Stimulated activated naive CD8-positive, alpha-beta T cell treated with anti-CD3 and anti-CD28 coated beads, Interleukin-15, amount 100 ng/mL, for 72 hours (primary cell): ENCODE measurements at regions not wholly inside any gene's neighbourhood (a gene's known extent, or its start where the extent isn't known, plus 50 kb on each side); places are given as distances from the start of the nearest gene placed in this dataset.
A peak's percentile ranks its signal among the peaks of the same experiment; 100 is the strongest.

Experiments used
- ATAC-seq: fragments of 150-1000 bp; cut with Tn5 transposase; 2 replicates; pipeline ENCODE4 v1.10.0; 2021; ENCODE audit warnings: mild to moderate bottlenecking, moderate library complexity
- DNase-seq, 2 donors: peaks; one replicate each; pipeline ENCODE4 v3.0.0; 2021 to 2022
- H3K27ac Mint-ChIP-seq, 2 donors: one replicate each; pipeline ENCODE4 v1.8.0; 2022; ENCODE audit warnings: mild to moderate bottlenecking in 2 of 2, mixed read lengths in 2 of 2, moderate library complexity in 2 of 2
- H3K27me3 Mint-ChIP-seq: one replicate; pipeline ENCODE4 v1.8.0; 2022; ENCODE audit warnings: mixed read lengths
- H3K4me1 Mint-ChIP-seq: one replicate; pipeline ENCODE4 v1.8.0; 2022; ENCODE audit warnings: mild to moderate bottlenecking, mixed read lengths
- H3K4me3 Mint-ChIP-seq, 2 donors: one replicate each; pipeline ENCODE4 v1.8.0; 2022; ENCODE audit warnings: mild to moderate bottlenecking in 2 of 2, mixed read lengths in 2 of 2, moderate library complexity in 1 of 2
- H3K9me3 Mint-ChIP-seq, 2 donors: one replicate each; pipeline ENCODE4 v1.8.0; 2022; ENCODE audit warnings: mixed read lengths in 2 of 2

DNA sequence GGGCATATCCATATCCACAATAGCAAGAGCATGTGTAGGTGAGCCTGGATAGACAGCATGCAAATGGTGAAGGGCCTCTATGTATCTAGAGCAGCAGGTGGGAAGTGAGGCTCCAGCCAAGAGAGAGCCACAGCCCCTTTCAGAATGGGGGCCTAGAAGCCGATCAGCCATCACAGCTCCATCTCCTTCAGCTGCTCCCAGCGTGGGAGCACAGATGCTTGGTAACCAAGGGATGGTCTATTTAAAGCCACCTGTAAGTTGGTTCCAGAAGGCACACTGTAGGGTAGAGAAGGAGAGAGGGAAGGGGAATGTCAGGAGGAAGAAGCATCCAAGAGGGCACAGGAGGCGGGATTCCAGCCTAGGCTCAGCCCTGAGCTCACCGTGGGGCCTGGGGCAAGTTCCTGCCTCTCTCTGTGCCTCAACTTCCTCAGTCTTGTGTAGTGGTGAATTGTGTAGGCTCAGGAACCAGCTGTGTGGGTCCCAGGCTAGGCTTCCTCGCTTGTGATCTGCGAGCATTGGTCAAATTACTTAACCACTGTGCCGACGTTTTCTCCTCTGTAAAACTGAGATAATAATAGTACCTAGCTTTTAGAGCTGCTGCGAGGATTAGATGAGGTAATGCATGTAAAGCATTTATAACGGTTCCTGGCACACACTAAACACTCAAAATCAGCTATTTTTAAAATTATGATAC is 122.9 kb upstream of the NAV2 start:
- peaks cover 29% of the 10 kb centered on the region for H3K27me3 Mint-ChIP-seq
- no peaks in the 10 kb centered on the region for H3K4me1 Mint-ChIP-seq
- no peak for DNase-seq
- no peak for ATAC-seq
- H3K4me3 Mint-ChIP-seq, result no peak overlapping the region
- peaks cover 0 to 7% of the 10 kb centered on the region in 2 donors for H3K9me3 Mint-ChIP-seq
- peak overlapping the region in 1 of 2 donors; percentile 6 for H3K27ac Mint-ChIP-seq

DNA sequence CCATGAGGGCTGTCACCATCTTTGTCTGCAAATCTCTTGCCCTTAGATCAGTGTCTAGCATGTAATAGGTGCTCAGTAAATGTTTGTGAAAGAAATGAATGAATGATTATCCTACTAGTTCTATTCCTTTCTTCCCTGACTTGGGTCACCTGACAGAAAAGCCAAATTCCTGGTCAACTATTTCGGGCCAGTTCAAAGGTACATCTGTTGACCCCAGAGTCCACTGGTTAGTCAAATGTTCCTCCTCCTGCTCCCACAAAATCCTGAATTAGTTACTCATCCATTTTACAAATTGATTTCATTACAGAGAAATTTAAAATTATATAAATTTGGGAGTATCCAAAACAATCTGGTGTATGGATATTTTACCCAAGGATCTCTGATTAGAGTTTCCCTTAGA is 124.7 kb upstream of the NAV2 start:
- H3K27ac Mint-ChIP-seq, result no peak overlapping the region
- no peak overlapping the region for H3K4me3 Mint-ChIP-seq
- H3K27me3 Mint-ChIP-seq, result peaks cover 15% of the 10 kb centered on the region
- H3K9me3 Mint-ChIP-seq, result peaks cover 0 to 7% of the 10 kb centered on the region in 2 donors
- DNase-seq, result no peak
- ATAC-seq, result no peak
- no peaks in the 10 kb centered on the region for H3K4me1 Mint-ChIP-seq

DNA sequence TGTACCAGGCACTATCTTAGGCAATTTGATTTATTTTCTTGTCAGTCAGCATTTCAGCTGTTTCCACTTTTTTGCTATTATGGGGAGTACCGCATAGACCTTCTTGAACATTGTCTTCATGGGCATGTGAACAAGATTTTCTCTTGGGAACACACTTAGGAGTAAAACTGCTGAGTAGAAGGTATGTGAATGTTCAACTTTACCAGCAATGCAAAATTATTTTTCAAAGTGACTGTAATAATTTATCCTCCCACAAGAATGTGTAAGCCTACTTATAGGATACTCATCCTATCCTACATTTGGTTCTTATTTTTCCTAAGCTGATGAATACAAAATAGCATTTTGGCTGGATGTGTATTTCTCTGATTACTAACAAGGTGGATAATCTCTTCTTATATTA is 132.0 kb upstream of the NAV2 start:
- H3K27me3 Mint-ChIP-seq, result no peaks in the 10 kb centered on the region
- peaks cover 0 to under 1% of the 10 kb centered on the region in 2 donors for H3K9me3 Mint-ChIP-seq

GRCh38 chr11:19579957-19580356 is 132.7 kb upstream of the NAV2 start:
- H3K4me3 Mint-ChIP-seq, result no peak overlapping the region
- DNase-seq (no peak), ATAC-seq (no peak)
- H3K9me3 Mint-ChIP-seq, result no peaks in the 10 kb centered on the region
- no peak overlapping the region for H3K27ac Mint-ChIP-seq
- H3K4me1 Mint-ChIP-seq, result no peaks in the 10 kb centered on the region
- no peaks in the 10 kb centered on the region for H3K27me3 Mint-ChIP-seq

More for the DNA sequence above, 132.0 kb upstream of the NAV2 start:
- Mint-ChIP-seq H3K4me3 (no peak overlapping the region), H3K4me1 (no peaks in the 10 kb centered on the region), H3K27ac (no peak overlapping the region)
- DNase-seq, result no peak
- no peak for ATAC-seq

GRCh38 chr11:19578871-19579270 is 133.8 kb upstream of the NAV2 start:
- Mint-ChIP-seq H3K27me3 (no peaks in the 10 kb centered on the region), H3K4me3 (no peak overlapping the region), H3K4me1 (no peaks in the 10 kb centered on the region), H3K9me3 (no peaks in the 10 kb centered on the region), H3K27ac (no peak overlapping the region)
- DNase-seq, result no peak
- ATAC-seq, result no peak

DNA sequence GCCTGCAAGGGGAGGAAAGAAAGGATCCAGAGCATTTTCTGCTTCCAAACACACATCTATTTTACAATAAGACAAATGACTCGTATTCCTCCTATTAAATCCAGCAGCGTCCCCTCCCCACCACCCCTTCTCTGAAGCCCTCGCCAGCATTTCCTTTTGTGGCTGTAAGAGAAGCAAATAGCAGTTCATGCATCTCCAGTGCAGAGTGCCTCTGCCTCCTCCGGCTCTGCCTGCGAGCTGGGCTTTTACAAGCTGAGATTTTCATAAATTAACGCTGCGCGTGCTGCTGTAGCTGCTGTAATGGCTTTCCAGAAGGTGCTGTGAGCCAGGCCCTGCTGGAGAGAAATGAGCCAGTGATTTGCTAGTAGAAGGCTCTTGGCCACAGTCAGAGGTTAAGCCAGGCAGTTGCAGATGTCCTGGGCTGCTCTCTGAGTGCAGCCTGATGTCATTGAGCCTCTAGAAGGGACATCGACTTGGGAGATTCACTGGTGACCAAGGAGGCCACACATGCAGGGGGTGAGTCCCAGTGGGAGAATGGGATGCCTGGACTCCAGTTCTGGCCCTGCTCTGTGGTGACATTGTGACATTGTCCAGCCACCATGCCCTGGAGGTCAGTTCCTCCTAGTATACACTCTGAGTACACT is 134.5 kb upstream of the NAV2 start:
- no peaks in the 10 kb centered on the region for H3K9me3 Mint-ChIP-seq
- H3K27ac Mint-ChIP-seq, result no peak overlapping the region
- no peak for ATAC-seq
- no peaks in the 10 kb centered on the region for H3K4me1 Mint-ChIP-seq
- no peak for DNase-seq
- H3K27me3 Mint-ChIP-seq, result no peaks in the 10 kb centered on the region
- no peak overlapping the region for H3K4me3 Mint-ChIP-seq

DNA sequence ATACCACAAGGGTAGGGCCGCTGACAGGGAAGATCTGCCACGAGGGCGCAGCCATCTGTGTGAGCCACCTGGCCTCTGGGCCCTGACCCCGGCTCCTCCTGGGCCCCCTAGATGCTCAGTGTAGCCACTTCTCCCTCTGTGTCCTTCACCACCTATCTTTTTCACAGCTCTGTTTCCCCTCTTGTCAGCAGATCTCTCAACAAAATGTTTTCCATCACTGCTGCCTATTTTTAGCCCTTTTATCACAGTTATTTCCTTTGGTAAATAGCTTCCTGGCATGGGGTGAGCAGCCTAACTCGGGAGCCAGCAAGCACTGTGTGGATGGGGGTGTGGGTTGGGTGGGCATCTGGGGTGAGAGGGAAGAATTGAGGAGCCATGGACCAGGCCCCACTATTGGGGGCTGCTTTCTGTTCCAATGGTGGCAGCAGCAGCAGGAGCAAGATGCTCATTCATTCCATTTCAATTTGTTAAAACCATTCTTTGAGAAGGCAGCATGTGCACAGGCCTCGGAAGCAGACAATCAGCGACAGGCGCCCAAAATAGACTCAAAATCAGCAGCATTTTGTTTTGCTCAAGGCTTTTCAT is 135.2 kb upstream of the NAV2 start:
- no peaks in the 10 kb centered on the region for H3K4me1 Mint-ChIP-seq

GRCh38 chr11:19576903-19577302 is 135.7 kb upstream of the NAV2 start:
- ATAC-seq (no peak), DNase-seq (no peak)
- Mint-ChIP-seq H3K27me3 (no peaks in the 10 kb centered on the region), H3K9me3 (no peaks in the 10 kb centered on the region), H3K4me1 (no peaks in the 10 kb centered on the region), H3K27ac (no peak overlapping the region), H3K4me3 (no peak overlapping the region)

More for the DNA sequence above, 135.2 kb upstream of the NAV2 start:
- H3K9me3 Mint-ChIP-seq, result no peaks in the 10 kb centered on the region
- H3K4me3 Mint-ChIP-seq, result no peak overlapping the region
- DNase-seq (no peak), ATAC-seq (no peak)
- no peaks in the 10 kb centered on the region for H3K27me3 Mint-ChIP-seq
- H3K27ac Mint-ChIP-seq, result no peak overlapping the region

- no peaks in the 10 kb centered on the region for H3K9me3 Mint-ChIP-seq
- peaks cover under 1% of the 10 kb centered on the region for H3K27me3 Mint-ChIP-seq
- ATAC-seq (no peak), DNase-seq (no peak)
- no peak overlapping the region for H3K4me3 Mint-ChIP-seq
- no peaks in the 10 kb centered on the region for H3K4me1 Mint-ChIP-seq
- H3K27ac Mint-ChIP-seq, result no peak overlapping the region
Observed at GRCh38 chr11:19576054-19576453, 136.6 kb upstream of the NAV2 start.

- H3K9me3 Mint-ChIP-seq, result no peaks in the 10 kb centered on the region
- no peak for DNase-seq
- ATAC-seq, result no peak
- H3K27me3 Mint-ChIP-seq, result peaks cover 5% of the 10 kb centered on the region
- no peaks in the 10 kb centered on the region for H3K4me1 Mint-ChIP-seq
- H3K4me3 Mint-ChIP-seq, result no peak overlapping the region
- no peak overlapping the region for H3K27ac Mint-ChIP-seq
Observed at GRCh38 chr11:19574916-19575315, 137.7 kb upstream of the NAV2 start.

DNA sequence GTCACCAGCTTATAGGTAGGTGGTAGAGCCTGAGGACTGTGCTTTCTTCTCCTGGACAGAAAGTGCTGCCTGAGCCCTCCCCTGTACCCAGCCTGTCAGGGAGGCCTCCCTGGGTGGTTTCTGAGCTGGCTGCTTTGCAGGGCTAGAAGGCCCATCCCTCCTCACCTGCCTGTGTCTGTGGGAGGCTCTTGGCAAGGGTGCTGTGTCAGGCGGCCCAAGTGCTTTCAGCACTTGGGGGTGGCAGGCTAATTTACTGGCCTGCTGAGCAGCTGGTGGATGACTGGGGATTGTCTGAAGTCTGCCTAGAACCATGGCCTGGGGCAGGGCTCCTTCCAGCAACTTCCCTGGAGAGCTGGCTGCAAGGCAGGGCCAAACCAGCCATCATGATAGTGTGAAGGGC is 139.0 kb upstream of the NAV2 start:
- no peaks in the 10 kb centered on the region for H3K9me3 Mint-ChIP-seq
- H3K27me3 Mint-ChIP-seq, result peaks cover 5% of the 10 kb centered on the region
- H3K4me3 Mint-ChIP-seq, result no peak overlapping the region
- DNase-seq, result no peak
- ATAC-seq, result no peak
- no peak overlapping the region for H3K27ac Mint-ChIP-seq
- no peaks in the 10 kb centered on the region for H3K4me1 Mint-ChIP-seq

GRCh38 chr11:19571906-19572305 is 140.7 kb upstream of the NAV2 start:
- Mint-ChIP-seq H3K27ac (no peak overlapping the region), H3K9me3 (no peaks in the 10 kb centered on the region), H3K4me3 (no peak overlapping the region), H3K4me1 (no peaks in the 10 kb centered on the region), H3K27me3 (peaks cover 5% of the 10 kb centered on the region)
- DNase-seq (no peak), ATAC-seq (no peak)

DNA sequence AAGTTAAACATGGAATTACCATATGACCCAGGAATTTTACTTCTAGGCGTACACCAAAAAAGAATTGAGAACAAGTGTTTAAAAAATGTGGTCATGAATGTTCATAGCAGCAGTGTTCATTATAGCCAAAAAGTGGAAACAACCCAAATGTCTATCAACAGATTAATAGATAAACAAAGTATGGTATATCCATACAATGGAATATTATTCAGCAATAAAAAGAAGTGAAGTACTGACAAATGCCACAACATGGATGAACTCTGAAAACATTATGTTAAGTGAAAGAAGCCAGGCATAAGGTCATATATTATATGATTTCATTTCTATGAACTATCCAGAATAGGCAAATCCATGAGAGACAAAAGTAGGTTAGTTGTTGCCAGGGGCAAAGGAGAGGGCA is 141.7 kb upstream of the NAV2 start:
- no peaks in the 10 kb centered on the region for H3K4me1 Mint-ChIP-seq
- ATAC-seq (no peak), DNase-seq (no peak)
- peaks cover 5% of the 10 kb centered on the region for H3K27me3 Mint-ChIP-seq
- no peak overlapping the region for H3K4me3 Mint-ChIP-seq
- no peaks in the 10 kb centered on the region for H3K9me3 Mint-ChIP-seq
- H3K27ac Mint-ChIP-seq, result no peak overlapping the region

GRCh38 chr11:19567996-19568395 is 144.6 kb upstream of the NAV2 start:
- peaks cover 19% of the 10 kb centered on the region for H3K27me3 Mint-ChIP-seq
- ATAC-seq, result no peak
- H3K9me3 Mint-ChIP-seq, result no peaks in the 10 kb centered on the region
- H3K27ac Mint-ChIP-seq, result no peak overlapping the region
- no peak overlapping the region for H3K4me3 Mint-ChIP-seq
- no peak for DNase-seq
- H3K4me1 Mint-ChIP-seq, result no peaks in the 10 kb centered on the region

DNA sequence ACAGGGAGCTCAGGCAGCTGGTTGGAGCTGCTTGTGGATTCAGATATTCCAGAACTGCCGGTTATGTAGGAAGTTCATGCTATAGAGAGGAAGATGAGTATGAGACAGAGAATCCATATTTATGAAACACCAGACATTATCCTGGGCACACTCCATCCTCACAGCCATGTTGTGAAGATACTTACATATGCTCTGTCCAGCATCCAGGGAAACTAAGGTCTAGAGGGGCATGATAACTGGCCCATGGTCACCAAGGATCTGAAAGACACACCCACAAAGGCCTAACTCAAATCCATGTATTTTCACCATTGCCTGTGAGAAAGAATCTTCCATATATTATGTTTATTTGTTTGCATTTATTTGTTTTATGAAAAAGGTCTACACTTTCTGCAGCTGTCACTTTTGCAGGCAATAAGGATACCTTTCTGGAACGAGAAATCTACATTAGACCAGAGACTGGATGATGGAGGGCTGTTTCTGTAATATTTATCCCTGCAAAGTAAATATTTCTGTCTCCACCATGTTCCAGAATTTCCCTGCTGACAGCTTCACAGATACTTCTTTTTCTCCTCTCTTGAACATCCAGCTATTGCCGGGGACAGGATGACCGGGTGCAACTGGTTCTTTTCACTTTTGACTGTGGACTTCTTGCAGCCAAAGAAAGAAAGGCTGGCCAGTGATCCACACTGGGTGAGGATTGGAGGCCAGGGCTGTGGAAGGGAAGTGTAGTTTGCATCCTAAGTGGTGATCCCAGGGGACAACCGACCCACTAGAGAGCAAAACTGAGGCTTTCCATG is 145.9 kb upstream of the NAV2 start:
- H3K27ac Mint-ChIP-seq, result no peak overlapping the region
- no peaks in the 10 kb centered on the region for H3K4me1 Mint-ChIP-seq
- H3K27me3 Mint-ChIP-seq, result peaks cover 19% of the 10 kb centered on the region
- ATAC-seq (no peak), DNase-seq (no peak)
- no peaks in the 10 kb centered on the region for H3K9me3 Mint-ChIP-seq
- no peak overlapping the region for H3K4me3 Mint-ChIP-seq

DNA sequence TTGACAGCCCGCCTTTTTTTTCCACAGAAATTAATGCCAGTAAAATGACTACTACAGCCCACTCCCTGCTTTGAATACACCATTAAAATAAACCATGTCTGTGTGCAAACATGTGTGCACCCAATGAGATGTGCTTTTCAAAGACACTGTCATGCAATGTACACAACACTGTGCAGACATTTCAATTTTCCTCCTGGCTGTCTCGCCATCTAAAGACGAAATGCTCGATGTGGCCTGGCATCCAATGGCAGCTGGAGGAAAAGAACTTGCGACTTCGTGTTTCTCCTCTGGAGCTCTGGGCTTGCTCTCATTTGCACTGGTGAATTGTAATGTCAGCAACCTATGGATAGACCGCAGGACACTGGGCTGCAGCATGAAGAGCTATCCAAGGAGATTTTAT is 147.0 kb upstream of the NAV2 start:
- Mint-ChIP-seq H3K27ac (no peak overlapping the region), H3K4me3 (no peak overlapping the region), H3K4me1 (no peaks in the 10 kb centered on the region), H3K9me3 (no peaks in the 10 kb centered on the region), H3K27me3 (peaks cover 23% of the 10 kb centered on the region)
- ATAC-seq (no peak), DNase-seq (no peak)
